ENCODE measurements at regions not wholly inside any gene's neighbourhood (a gene's known extent, or its start where the extent isn't known, plus 50 kb on each side); places are given as distances from the start of the nearest gene placed in this dataset.

GRCh38 chr5:133749331-133749985 is 137.1 kb upstream of the FSTL4 start:
- TF ChIP-seq CTCF (IDR thresholded peaks at IDR 0.05) (no peak), POLR2A (IDR thresholded peaks at IDR 0.05) (no peak), EP300 (IDR thresholded peaks at IDR 0.05) (no peak)

All from tibial nerve (tissue), 4 donors.